C4-2B (cell line): ENCODE measurements at regions not wholly inside any gene's neighbourhood (a gene's known extent, or its start where the extent isn't known, plus 50 kb on each side); places are given as distances from the start of the nearest gene placed in this dataset.

Source experiments
- H3K27ac ChIP-seq: fragments of 450-650 bp; 2 replicates; pipeline ENCODE4 v1.5.1; 2017
- ZFX ChIP-seq: fragments of 450-650 bp; IDR thresholded peaks from 2 replicates; pipeline ENCODE4 v1.6.1; 2017
- TF ChIP-seq, protein P1 (sequence below): fragments of 450-650 bp; conservative IDR thresholded peaks from 2 replicates; pipeline ENCODE4 v1.5.1; 2017; ENCODE audit warnings: mild to moderate bottlenecking

DNA sequence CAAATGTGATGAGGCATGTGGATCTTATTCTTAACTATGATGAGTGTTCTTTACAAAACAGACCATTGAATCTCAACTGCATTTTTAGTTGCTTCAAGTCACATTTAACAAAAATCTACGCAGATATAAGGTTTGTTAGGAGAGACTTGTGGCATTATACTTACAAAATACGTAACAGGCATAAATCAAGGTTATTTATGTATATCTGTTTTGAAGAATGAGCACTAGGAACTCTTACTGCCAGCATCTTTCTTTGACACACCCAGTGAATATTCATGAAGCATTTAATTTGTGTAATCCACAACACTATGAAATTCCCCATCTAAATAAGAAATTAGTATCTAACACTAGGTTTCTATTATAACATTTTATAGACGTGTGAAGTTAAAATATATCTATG is 186.3 kb downstream of the FAT4 start:
- no peak for TF ChIP-seq ZFX
- TF ChIP-seq, protein P1, sequence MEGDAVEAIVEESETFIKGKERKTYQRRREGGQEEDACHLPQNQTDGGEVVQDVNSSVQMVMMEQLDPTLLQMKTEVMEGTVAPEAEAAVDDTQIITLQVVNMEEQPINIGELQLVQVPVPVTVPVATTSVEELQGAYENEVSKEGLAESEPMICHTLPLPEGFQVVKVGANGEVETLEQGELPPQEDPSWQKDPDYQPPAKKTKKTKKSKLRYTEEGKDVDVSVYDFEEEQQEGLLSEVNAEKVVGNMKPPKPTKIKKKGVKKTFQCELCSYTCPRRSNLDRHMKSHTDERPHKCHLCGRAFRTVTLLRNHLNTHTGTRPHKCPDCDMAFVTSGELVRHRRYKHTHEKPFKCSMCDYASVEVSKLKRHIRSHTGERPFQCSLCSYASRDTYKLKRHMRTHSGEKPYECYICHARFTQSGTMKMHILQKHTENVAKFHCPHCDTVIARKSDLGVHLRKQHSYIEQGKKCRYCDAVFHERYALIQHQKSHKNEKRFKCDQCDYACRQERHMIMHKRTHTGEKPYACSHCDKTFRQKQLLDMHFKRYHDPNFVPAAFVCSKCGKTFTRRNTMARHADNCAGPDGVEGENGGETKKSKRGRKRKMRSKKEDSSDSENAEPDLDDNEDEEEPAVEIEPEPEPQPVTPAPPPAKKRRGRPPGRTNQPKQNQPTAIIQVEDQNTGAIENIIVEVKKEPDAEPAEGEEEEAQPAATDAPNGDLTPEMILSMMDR = no peak
- no peak overlapping the region for H3K27ac ChIP-seq

DNA sequence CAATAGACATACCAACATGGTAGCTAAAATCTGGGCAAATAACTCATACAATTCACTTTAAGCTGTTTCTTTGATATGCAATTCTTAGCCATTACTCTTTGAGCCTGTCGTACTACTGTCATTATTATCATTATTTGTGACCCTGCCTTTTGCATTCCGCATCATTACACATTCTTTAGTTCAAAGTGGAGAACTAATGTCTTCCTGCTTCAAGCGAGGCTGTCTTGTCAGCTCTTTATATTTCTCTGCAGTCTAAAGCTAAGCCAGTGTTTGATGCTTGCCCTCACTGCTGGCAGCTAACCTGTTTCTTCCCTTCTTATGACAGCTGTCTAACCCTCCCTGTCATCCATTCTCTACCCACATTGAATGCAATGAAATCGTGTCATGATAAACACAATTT is 186.8 kb downstream of the FAT4 start:
- no peak overlapping the region for H3K27ac ChIP-seq
- TF ChIP-seq, protein P1 = no peak
- no peak for TF ChIP-seq ZFX

DNA sequence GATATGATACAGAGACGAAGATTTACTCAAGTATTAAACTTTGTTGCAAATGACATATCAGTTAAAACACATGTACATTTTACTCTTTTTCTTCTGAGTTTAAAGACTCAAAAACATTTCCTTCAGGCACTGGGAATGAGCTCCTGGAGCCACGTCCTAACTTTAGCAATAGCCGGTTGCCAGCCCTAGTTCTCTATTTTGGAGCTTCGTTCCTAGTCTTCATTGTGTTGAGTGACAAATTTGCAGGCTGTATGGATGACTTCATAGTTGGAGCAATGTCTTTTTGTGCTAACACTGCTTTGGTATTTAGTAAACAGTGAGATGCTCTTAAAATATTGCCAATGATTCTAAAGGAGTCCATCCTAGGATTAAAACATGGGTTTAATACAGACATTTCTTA is 190.9 kb downstream of the FAT4 start:
- TF ChIP-seq, protein P1 = no peak
- no peak for TF ChIP-seq ZFX
- H3K27ac ChIP-seq = no peak overlapping the region

DNA sequence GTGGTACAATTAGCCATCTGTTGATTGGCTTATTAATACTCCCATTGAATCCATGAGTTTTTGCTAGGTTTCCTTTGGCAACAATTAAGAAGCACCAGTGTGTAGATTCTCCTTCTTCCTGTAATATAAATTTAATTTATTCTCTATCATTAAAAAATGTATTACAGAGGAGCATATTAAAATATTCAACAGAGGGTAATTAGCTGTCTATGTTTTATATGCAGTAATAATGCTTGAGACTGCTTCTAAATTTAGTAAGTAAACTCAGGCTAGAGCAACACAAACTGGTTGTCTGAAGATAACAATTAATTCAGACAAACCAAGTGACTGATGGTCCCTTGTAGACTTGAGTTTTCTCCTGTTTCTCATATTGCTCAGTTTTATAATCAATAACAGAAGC is 192.4 kb downstream of the FAT4 start:
- no peak for TF ChIP-seq ZFX
- TF ChIP-seq, protein P1 = no peak
- no peak overlapping the region for H3K27ac ChIP-seq

DNA sequence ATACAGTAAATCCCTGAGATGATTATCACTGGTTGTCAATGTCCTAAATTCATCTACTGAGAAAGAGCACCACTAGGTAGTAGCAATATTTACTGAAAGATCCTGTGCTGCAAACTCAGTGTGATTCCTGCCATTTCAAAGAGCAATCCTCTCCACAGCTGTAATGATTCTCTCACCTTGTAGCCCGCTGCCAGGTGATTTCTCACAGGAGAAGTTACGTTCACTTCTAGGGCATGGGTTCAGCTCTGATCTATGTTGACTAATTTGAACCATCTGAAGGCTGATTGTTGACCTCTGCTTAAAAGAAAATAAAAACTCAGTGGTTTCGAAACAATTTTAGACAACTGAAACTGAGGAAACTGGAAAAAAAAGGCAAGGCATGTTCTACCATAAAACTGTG is 197.0 kb downstream of the FAT4 start:
- TF ChIP-seq, protein P1 = no peak
- TF ChIP-seq ZFX = no peak
- H3K27ac ChIP-seq = no peak overlapping the region

DNA sequence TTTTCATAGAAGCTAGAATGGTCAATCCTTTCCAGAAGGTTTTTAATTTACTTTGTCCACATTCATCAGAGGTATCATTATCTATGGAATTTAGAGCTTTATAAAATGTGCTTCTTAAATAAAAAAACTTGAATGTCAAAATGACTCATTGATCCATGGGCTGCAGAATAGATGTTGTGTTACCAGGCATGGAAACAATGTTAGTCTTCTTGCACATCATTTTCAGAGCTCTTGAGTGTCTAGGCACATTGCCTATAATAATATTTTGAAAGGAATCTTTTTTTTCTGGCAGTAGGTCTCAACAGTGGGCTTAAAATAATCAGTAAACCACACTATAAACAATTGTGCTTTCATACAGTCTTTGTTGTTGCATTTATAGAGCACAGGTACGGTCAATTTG is 200.3 kb downstream of the FAT4 start:
- TF ChIP-seq ZFX = no peak
- TF ChIP-seq, protein P1 = no peak
- no peak overlapping the region for H3K27ac ChIP-seq

DNA sequence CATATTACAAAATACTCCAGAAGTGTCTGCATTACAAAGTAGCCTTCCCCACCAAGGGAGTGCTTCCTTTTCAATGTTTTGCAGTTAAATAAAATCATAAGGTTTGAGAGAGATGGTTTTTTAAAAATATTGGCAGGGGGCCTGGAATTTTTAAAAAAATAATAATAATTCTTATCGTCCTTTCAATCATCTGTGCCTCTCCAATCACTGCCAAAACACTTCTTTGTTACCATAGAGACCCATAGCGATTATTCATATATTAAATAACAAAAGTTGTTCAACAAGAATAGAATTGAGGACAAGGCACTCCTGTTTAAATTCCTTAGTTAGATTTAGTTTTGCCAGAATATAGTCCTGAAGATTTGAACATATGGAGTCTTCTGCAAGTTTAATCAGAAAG is 203.1 kb downstream of the FAT4 start:
- no peak for TF ChIP-seq ZFX
- TF ChIP-seq, protein P1 = no peak
- H3K27ac ChIP-seq = no peak overlapping the region
